NCI-H1105 (cell line): ENCODE measurements at regions not wholly inside any gene's neighbourhood (a gene's known extent, or its start where the extent isn't known, plus 50 kb on each side); places are given as distances from the start of the nearest gene placed in this dataset.
"Not testable (repeated sequence)": the region's sequence is repeated elsewhere in the genome, so short reads cannot be mapped to it uniquely, and the experiment has no call there.

Experiments used
- DNase-seq: peaks from one replicate; lab custom pipeline; 2025; lab: John Stamatoyannopoulos, UW

DNA sequence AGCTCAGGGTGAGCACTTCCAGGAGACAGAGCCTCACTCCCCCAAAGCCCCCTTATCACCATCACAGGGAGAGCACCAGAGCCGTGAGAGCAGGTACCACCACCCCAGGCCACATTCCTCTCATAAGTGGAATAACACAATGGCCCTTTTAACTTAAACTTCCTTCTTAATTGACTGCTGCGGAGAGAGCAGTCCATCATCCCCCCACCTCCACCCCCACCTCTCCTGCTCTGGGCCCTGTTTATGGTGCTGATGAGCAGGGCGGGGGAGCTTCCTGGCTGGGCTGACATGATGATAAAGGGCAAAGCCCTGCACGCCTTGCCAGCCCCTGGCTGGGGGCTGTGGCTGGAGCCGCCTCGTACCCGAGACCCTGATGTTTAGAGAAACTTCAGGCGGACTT is 81.4 kb upstream of the PODXL start:
- no peak for DNase-seq

DNA sequence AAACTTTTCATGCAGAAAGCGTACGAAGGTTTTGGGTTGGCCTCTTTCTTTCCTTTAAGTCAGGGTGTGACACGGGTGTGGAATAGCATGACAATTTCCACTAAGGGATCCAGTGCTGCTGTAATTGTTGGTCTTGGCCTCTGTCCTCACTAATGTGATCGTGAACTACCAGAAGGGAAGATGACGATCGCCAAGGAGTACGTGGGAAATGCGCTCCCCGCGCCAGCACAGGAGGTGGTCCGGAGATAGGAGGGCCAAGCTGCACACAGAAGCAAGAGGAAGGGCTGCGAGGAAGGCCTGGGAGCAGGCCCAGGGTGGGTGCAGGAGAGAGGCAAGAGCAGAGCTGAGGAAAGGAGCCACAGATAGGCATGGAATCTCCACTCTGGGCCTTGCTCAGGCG is 79.7 kb upstream of the PODXL start:
- DNase-seq = no peak

DNA sequence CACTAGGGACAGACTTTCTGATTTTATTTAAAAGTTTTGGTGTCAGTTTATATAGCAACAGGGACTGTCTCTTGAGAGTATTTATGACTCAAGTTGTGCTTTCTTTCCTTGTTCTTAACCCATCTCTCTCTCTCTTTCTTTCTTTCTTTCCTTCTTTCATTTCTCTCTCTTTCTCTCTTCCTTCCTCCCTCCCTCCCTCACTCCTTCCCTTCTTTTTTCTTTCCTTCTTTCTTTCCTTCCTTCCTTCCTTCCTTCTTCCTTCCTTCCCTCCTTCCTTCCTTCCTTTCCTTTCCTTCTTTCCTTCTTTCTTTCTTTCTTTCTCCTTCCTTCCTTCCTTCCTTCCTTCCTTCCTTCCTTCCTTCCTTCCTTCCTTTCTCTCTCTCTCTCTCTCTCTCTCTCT is 77.8 kb upstream of the PODXL start:
- DNase-seq = not testable (repeated sequence)

DNA sequence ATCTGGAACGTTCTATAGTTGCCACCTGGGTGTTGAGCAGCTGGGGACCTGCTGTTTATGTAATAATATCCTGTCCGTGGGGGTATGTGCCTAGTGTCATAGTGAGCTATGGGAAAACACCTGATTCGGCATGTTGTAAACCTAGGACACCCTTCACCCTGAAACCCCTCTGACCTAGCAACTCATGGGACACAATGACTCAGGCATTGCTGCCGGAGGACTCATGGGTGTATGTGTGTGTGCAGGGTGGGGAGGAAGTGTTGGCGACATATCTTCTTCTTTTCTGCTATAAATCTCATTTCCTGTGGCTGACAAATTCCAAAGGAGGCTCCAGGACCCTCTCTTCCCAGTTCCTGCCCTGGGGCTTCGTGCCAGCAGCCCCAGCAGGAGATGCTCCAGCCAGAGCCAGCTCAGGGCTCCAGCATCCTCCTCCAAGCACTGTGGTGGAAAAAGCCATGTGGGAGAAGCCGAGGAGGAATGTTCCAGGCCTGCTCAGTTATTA is 77.0 kb upstream of the PODXL start:
- DNase-seq = no peak

DNA sequence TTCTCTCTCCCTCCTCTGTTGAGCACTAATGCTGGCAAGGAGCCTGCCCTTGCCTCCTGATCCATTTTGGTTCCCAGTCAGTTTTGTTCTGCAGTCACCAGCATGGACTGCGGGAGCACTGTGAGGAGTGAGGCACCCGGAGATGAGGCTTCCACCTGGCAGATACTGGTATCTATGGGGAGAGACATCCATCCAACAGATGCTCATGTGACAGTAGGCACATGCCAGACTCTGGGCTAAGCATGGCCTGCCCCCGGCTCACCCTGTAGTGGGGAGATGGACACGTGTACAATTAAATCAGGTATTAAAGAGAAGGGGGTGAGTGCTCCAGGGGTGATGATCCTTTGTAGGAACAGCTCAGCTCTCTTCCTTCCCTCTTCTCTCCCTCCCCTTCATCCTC is 74.0 kb upstream of the PODXL start:
- DNase-seq = no peak

DNA sequence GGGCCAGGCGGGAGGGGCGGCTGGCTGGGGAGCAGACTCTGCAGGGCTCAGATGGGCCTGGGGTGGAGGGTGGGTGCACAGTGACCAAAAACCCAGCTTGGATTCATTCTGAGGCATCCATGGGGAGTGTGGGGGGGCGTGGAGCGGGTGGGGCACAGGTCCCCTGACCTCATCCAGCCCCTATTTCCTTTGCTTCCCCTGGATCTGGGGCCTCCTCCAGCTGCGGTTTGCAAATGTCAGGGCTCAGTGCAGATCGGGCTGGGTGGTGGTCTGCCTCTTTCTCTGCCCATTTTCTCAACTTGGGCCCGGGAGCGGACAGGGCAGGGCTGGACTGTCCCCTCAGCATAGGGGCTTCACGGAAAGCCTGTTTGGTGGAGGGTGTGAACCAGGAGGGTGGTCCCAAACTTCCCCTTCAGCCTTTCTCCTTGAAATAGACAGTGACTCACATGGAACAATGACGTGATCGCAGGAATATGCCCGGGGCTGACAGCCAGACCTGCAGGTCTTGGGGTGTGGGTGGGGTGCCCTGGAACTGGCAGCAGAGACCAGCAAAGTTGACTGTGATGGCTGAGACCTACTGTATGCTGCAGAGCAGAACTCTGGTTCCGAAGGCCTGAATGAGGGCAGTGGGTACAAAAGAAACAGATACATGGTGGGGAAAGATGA is 72.9 kb upstream of the PODXL start:
- DNase-seq = no peak

DNA sequence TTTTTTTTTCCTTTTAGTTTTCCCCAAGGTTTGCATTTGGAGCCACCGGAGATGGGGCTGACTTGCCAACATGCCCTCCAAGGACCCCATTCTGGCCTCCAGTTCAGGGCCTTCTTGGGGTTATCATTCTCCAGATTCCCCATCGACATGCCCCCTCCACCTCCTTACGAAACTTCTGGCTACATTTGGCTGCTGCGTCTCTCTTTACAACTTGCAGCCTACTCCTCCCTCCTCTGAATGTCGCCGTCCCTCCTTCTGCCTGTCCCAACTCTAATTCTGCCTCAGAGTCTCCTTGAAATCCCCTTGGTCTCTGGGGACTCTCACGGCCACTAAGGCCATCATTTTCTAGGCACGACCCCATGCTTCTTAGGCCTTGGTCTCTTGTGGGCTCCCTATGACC is 72.2 kb upstream of the PODXL start:
- DNase-seq = no peak

DNA sequence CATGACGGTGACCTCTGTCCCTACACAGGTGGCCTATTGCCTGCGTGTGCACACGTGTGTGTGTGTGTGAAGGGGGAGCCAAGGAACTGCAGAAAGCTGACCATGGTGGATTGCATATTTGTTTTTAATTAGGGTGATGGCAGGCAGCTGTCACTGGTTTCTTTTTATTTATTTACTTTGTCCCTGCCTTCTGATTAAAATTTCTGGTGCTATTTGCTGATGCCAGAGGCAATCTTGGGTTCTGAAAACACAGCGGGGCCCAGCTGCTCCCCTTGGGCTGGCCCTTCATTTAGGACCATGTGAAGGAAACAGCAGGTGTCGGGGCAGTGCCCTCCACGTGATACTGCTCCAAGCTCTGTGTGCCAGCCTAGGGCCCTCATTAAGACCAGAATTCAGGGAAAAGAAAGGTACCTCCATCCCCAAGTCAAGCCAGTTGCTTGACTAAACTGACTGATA is 71.3 kb upstream of the PODXL start:
- DNase-seq = no peak

DNA sequence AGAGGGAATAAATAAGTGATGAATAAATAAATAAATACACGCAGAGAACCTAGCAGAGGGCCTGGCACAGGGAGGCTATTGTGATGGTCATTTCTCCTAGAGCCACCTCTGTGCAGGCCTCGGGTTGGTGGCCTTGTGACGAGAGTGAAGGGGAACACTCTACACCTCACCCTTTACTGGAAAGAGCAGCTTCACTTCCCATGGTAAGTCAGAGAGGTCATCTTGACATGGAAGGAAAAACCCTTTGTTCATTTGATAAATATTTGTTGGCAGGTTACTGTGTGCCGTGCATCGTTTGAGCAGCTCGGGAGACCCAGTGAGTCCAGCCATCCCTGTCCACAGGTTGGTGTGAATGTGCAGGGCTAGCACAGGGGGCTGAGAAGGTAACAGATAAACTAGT is 70.2 kb upstream of the PODXL start:
- DNase-seq = no peak

DNA sequence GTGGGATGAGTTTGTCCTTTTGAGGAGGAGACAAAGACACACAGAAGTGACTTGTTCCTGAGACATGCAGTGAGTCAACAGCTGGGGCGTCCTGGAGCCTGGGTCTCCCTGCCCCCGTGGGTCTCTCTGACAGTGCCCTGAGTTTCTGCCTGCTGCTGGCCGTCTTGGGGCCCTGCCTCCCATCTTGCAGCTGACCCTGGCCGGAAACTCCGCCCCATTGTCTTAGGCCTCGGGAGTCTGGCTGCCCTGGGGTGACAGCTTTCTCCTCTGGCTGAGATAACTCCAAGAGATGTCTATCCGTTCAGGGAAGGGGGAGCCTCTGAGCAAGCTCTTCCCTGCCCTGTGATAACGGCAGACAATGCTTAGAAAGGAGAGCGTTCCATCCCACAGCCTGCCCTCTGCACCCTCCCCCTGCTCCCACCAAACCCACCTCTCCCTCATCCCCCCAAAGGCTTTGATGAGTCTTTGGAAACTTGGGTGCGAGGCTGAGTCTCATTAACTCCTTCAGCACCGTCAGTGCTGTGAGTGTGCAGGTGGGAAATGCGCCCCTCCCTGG is 69.5 kb upstream of the PODXL start:
- DNase-seq = no peak

DNA sequence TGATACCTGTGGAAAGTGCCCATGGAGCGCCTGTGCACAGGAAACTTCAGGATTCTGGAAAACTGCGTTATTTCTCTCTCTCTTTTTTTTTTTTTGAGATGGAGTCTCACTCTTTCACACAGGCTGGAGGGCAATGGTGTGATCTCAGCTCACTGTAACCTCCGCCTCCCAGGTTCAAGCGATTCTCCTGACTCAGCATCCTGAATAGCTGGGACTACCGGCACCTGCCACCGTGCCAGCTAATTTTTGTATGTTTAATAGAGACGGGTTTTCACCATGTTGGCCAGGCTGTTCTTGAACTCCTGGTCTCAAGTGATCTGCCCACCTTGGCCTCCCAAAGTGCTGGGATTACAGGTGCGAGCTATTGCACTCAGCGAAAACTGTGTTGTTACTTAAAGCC is 68.9 kb upstream of the PODXL start:
- DNase-seq = not testable (repeated sequence)

DNA sequence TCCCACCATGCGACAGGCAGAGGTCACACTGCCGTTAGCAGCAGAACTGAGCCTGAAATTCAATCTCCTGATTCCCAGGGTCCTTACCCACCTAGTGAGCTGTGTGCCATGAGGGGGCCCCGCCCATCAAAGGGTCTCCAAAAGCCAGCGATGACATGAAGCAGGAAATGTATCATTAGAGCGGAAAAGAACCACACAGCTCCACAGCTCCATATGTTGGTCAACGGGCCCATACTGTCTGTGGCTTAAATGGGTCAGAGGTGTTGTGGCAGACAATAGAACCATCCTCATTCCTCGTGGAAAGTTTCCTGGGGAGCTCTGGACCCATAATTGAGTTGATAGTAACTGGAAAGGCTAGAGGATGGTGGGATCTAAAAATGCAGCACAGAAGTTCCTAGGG is 68.1 kb upstream of the PODXL start:
- no peak for DNase-seq

DNA sequence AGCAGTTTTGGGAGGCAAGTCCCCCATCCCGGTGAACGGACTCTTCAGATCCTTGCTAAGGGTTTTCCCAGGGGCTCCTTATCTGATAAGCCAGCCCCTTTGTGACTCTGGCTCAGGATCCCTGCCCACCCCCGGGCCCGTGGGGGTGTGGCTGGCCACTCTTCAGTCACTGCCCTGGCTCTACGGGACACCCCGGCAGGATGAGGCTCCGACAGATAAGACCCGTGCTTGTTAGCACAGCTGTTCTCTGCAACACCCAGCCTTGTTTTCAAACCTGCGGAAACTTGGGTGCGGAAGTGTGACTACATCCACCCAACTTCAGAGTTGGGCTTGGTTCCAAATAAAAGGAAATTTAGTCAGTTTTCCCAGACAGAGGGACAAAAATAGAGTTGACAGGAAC is 66.7 kb upstream of the PODXL start:
- DNase-seq = no peak

DNA sequence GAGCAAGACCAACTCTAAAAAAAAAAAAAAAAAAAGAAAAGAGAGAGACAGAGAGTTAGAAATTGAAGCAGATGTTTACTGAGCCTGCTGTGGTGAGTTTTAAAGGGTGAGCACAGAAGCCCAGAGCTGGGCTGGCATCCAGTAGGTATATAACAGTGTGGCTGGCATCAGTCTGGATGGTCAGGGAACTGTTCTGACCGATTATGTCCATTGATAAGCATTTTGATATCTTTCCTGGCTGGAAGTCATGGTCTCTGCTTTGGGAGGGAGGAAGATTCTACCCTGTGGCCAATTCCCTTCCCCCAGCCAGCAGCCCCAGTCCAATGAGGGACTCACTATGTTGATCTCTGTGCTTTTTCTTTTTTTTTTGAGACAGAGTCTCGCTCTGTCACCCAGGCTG is 65.2 kb upstream of the PODXL start:
- no peak for DNase-seq

DNA sequence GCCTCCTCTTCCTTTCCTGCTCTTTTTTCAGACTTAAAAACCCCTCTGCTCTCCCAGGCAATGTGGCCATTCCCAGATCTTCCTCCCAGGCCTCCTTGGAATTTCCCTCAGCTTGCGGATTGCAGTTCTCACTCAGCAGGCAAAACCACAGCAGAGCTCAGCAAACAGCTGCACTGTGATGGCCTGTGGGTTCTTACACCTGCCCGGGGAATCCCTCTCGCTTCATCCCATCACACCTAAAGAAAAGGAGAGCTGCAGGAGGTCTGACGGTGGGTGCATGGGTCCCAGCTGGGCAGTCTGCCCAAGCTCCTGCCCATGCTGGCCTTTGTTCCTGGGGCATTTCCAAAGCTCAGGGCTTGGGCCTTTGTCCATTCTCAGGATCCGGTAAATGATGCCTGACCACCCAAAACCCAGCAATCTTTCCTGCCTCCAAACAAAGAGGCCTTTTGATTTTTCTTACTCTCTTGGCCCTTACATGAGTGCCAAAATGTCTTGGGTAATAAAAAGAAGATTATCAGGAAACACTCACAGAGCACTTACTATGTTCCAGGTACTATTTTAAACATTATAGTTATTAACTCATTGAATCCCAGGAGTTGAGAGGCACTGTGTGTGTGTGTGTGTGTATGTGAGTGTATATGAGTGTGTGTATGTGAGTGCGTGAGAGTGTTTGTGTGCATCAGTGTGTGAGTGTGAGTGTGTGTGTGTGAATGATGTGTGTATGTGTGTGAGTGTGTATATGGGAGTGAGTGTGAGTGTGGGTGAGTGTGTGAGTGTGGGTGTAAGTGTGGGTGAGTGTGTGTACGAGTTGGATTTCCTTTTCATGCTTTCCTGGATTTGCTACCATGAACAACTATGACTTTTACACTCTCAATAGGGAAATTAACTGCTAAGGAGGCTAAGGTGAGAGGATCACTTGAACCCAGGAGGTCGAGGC is 64.5 kb upstream of the PODXL start:
- DNase-seq = no peak

DNA sequence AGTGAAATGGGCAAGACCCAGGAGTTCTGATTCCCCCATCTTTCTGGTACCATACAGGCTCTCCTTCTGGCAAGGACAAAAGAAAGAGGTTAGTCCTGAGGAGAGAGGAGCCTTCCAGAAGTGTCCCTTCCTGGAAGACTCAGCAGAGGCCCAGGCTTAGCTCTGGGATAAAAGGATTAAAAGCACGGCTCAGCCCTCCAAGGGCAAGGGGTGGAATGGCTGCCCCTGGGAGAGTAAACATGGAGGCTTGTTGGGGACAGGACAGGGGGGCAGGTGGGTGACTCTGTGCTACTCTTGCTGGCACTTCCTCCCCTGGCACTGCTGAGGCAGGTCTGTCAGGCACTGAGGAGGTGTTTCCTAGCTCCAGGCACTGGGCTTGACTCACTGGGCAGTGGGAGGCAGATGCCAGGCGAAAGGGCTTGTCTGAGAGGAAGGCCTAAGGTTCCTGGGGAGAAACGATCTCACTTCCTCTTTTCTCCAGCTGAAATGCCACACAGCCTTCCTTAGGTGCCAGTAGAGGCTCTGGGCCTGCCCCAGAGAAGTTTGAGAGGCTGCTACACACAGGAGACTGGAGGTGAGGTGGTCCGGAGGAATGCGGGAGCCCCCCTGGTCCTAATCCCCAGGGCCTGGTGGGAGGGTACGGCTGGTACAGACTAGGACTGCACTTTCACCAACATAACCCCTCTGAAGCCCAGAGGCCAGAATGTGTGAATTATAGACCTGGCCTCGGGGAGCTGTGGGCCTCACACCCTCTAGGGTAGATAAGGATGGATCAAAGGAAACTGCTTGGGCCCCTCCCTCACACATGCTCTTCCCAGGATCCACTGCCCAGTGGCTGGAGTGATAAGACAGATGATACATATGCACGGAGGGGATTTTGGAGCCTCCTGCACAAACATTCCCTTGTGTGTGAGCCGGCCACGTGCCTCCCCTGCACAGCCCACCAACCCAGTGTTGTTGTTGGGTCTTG is 63.2 kb upstream of the PODXL start:
- no peak for DNase-seq

DNA sequence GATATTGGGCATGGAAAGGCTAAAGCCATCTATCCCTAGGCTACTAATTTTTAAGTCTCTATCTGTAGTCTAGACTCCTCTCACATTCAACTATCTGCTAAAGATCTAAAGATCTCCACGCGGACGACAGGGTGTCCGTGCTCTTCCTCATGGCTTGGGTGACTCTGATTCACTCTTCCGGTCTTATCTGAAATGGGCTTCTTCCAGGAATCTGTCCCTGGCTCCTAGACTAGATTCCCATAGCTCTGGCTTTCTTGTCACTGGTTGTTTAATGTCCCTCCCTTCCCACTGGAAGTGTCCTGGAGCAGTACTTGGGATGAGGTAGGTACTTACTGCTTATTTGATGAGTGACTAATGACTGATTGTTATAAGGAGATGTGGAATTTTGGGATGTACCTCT is 62.0 kb upstream of the PODXL start:
- DNase-seq = no peak

DNA sequence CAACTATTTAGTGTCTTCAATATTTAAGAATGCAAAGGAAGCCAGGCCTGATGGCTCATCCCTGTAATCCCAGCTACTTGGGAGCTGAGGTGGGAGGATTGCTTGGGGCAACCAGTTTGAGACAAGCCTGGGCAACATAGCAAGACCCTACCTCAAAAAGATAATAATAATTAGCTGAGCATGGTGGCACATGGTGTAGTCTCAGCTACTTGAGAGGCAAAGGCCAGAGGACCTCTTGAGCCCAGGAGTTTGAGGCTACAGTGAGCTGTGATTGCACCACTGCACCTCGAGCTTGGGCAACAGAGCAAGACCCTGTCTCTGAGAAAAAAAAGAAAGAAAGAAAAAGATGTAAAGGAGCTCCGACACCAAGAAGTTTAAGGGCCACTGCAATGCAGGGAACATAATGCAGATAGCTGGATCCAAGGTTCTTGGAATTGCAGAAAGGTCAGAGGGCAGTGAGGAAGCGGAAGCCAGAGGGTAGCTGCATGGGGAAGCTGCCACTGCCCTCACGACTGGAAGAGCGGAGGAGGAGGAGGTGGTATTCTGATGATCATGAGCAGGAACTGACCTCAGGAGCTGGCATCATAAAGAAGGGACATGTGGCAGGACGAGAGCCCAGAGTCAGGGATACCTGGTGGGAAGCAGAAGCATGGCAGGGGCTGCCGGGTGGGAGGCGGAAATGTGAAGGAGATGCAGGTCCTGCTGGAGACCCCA is 60.2 kb upstream of the PODXL start:
- DNase-seq = no peak

DNA sequence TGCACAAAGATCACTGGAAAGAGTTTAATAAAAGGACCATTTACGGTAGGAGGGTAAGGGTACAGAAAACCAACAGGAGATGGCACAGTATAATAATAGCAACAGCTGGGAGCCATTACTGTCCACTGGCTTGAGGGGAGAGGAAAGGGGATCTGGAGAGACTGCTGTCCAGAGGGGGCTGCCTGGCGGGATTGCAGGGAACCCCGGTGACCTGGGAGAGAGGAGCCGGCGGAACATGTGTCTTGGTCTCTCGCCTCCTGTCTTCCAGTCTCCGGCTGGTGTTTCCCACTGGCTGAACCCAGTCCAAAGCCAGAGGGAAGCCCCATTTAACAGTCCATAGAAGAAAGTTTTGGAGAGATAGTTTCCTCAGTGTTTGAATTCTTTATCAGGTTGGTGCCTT is 57.5 kb upstream of the PODXL start:
- no peak for DNase-seq

DNA sequence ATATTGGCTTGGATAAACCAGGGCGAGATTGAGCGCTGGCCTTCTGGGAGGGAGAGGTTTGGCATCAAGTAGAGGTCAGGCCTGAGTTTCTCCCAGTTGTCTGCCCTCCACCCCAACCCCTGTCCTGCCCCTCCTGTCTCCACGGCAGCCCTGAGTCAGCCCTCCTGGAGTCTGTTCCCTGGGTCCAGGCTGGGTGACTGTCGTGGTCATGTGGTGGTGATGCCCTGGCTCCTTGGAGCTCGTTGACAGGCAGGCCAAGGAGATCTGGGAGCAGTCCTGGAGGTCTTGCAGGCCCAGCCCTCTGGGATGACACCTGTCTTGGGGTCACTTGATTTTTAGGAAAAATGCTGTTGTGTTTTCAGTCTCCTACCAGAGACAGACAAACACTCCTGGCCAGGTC is 53.6 kb upstream of the PODXL start:
- no peak for DNase-seq

DNA sequence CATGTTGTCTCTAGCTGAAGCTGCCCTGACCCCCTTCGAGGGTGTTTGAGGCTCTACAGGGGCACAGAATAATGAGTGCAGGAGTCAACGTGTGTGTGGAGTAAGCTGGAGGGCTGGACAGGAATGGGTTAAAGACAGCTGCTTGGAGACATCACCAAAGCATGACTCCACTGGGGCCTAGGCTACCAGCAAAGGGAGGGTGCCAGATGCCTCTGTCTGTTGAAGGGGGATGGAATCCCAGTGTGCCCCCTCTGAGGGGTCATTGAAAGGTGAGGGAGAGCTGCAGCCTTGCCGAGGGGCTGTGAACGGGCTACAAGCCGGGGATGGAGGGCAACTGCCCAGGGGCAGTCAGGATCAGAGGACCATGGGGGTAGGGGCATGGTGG is 51.7 kb upstream of the PODXL start:
- DNase-seq = no peak
